ENCODE measurements at regions not wholly inside any gene's neighbourhood (a gene's known extent, or its start where the extent isn't known, plus 50 kb on each side); places are given as distances from the start of the nearest gene placed in this dataset.

GRCh38 chr10:47243791-47244190 is 56.2 kb upstream of the GDF10 start:
- peaks cover 8% of the 10 kb centered on the region for H3K4me1 Mint-ChIP-seq (ENCODE audit: low read depth)
- H3K27me3 Mint-ChIP-seq (ENCODE audit: low read depth), result peaks cover 2% of the 10 kb centered on the region
- H3K27ac Mint-ChIP-seq, result no peak overlapping the region
- no peak for DNase-seq (ENCODE audit: low spot score)
- H3K9me3 Mint-ChIP-seq, result no peaks in the 10 kb centered on the region
- no peak overlapping the region for H3K4me3 Mint-ChIP-seq
- no peaks in the 10 kb centered on the region for H3K36me3 Mint-ChIP-seq (ENCODE audit: low read depth)

- no peaks in the 10 kb centered on the region for H3K9me3 Mint-ChIP-seq
- no peak overlapping the region for H3K4me3 Mint-ChIP-seq
- H3K27ac Mint-ChIP-seq, result no peak overlapping the region
- H3K36me3 Mint-ChIP-seq (ENCODE audit: low read depth), result no peaks in the 10 kb centered on the region
- peaks cover 9% of the 10 kb centered on the region for H3K4me1 Mint-ChIP-seq (ENCODE audit: low read depth)
- no peak for DNase-seq (ENCODE audit: low spot score)
- peaks cover 2% of the 10 kb centered on the region for H3K27me3 Mint-ChIP-seq (ENCODE audit: low read depth)
These were observed 55.2 kb upstream of the GDF10 start for GRCh38 chr10:47244560-47245500.

DNA sequence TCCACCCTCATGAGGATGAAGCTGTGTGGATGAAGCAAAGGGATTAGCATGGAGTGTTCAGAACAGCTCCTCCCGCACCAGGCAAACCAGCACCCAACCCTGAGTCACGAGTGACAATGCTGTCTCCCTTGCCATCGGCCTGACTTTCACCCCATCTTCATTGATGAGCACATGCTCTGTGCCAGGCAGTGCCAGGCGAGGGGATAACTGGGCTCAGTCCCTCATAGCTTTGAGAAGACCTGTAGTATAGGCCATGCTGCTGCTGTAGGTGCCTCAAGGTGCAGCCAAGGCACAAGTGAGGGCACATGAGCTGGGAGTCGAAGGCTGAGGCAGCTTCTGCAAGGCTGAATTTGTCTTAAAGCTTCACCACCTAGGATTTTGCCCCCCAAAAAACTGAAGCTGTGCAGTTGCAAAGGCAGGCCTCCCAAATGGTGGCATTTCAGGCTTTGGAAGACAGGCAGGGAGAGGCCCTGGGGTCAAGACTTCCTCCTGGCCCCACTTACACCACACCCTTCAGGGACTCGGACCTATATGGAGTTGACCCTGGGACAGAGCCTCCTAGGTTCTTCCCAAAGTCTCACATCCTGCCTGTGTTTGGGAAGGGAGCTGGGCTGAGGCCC is 54.2 kb upstream of the GDF10 start:
- no peak for DNase-seq (ENCODE audit: low spot score)
- Mint-ChIP-seq H3K4me3 (no peak overlapping the region), H3K27me3 (ENCODE audit: low read depth) (peaks cover 2% of the 10 kb centered on the region), H3K36me3 (ENCODE audit: low read depth) (no peaks in the 10 kb centered on the region), H3K27ac (no peak overlapping the region), H3K4me1 (ENCODE audit: low read depth) (peaks cover 9% of the 10 kb centered on the region), H3K9me3 (no peaks in the 10 kb centered on the region)

DNA sequence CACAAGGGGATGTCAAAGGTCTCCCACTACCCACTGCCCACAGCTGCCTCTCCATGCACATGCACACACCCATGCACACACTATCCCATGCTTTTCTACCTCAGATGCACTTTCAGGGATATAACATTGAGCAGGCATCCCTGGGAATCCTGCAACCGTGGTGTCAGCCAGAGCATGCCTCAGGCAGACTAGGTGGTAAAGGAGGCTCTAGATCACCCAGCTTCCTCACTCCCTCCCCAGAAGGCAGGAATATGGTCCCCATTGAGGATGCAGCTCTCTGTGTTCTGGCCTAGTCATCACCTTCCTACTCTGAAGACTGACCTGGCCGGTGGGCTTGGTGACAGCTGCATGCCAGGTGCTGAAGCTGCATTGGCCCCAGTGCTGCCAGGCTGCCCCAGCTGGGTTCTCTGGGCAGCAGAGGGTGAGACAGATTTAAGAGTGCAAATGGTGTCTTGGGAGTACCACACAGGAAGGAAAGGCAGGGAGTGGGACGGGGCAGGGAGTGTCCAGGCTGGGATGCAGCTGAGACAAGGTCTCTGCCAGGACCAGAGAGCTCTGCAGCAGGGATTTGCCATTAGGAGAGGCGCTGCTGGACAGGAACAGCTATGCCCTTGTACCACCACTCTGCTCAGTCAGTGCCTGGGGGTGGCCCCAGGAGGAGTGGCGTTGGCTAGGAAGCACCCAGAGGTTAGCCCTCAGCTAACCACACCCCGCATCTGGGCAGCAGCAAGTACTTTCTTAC is 53.4 kb upstream of the GDF10 start:
- no peak for DNase-seq (ENCODE audit: low spot score)
- Mint-ChIP-seq H3K4me1 (ENCODE audit: low read depth) (peaks cover 12% of the 10 kb centered on the region), H3K9me3 (no peaks in the 10 kb centered on the region), H3K27ac (no peak overlapping the region), H3K36me3 (ENCODE audit: low read depth) (no peaks in the 10 kb centered on the region), H3K27me3 (ENCODE audit: low read depth) (no peaks in the 10 kb centered on the region), H3K4me3 (no peak overlapping the region)

DNA sequence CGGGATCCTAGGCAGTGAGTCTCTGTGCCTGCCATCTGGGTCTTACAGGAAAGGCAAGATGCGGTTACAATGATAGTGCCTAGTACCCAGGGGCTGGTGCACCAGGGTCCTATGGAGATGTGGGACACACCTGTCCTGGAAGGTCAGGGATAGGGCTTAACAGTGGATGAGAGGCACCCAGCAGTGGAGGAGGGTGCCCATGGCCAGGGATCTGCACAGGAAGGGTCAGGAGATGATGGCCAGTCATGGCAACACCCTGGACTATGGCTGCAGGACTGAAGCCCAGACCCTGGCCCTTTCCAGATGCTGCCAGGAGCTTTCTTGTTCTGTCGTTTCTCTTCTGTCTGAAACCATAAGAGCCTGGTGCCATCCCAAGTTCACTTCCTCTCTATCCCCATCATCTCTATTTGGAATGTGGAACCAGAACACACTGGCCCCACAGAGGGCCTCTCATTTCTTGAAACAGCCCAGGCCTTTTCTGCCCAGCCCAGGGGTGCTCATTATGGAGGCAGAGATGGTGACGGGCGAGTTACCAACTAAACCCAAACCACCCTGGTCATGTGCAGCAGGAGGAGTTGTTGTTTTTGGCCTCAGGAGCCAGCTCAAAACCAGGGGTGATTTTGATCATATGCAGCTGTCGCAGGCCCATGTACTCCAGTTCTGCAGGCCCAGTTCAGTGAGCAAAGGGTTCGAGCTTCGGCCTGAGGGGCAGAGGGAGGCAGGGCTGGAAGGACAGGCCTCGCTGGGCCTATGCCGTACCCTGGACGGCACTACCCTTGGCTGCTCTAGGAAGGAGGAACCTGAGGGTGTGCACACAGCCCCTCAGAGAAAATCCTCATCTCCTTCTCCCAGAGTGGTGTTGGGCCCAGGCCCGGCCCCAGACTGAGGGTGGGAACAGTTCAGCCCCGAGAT is 52.6 kb upstream of the GDF10 start:
- no peak overlapping the region for H3K27ac Mint-ChIP-seq

DNA sequence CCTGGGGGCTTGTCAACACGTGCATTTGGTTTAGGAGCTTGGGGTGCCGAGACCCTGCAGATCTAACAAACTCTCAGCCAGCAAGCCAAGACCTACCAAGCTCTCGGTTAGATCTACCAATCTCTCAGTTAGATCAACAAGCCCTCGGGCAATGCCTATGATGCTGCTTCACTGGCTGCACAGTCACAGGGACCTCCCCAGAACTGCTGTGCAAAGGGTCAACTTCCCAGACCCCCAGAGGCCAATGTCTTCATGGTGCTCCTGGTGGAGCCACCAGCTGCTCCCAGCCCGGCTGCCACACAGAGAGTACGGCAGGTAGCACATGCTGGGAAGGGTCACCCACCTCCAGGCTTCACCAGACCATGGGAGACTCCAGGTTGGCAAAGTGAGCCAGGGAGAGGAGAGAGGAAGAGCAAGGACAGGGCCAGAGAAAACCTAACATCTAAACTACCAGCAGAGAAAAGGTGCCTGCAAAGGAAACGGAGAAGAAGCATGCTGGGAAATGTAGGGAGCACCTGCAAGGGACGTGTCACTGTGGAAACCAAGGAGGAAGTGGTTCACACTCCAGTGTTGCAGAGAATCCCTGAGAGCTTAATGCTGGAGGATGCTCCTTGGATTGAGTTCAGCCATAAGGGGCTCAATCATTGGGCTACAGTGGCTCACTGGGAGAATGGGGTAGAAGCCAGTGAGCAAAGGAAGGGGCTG is 51.5 kb upstream of the GDF10 start:
- Mint-ChIP-seq H3K9me3 (no peaks in the 10 kb centered on the region), H3K36me3 (ENCODE audit: low read depth) (no peaks in the 10 kb centered on the region), H3K27me3 (ENCODE audit: low read depth) (no peaks in the 10 kb centered on the region), H3K27ac (no peak overlapping the region), H3K4me3 (no peak overlapping the region), H3K4me1 (ENCODE audit: low read depth) (peaks cover 8% of the 10 kb centered on the region)
- DNase-seq (ENCODE audit: low spot score), result no peak

More for the DNA sequence above, 52.6 kb upstream of the GDF10 start:
- Mint-ChIP-seq H3K4me1 (ENCODE audit: low read depth) (peaks cover 12% of the 10 kb centered on the region), H3K4me3 (no peak overlapping the region), H3K36me3 (ENCODE audit: low read depth) (no peaks in the 10 kb centered on the region), H3K27me3 (ENCODE audit: low read depth) (no peaks in the 10 kb centered on the region), H3K9me3 (no peaks in the 10 kb centered on the region)
- no peak for DNase-seq (ENCODE audit: low spot score)

DNA sequence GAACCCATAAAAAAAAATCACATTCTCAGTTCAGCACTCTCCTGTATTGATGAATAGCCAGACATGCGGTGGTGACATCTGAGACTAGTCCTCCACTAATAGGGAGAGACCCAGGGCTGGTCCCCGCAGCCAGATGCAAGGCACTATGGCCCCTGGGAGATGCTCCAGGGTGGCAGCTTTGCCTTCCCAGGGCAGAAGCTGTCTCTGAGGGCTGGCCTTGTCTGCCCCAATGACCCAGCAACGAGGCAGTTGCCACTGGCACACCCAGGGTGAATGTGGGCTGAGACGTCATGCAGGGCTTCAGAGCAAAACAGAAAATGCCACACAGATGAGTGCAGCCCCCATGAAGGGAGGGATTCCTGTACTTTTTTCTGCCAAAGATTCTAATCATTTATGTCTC is 50.1 kb upstream of the GDF10 start:
- Mint-ChIP-seq H3K4me3 (no peak overlapping the region), H3K4me1 (ENCODE audit: low read depth) (peaks cover 10% of the 10 kb centered on the region), H3K9me3 (no peaks in the 10 kb centered on the region), H3K36me3 (ENCODE audit: low read depth) (no peaks in the 10 kb centered on the region), H3K27ac (no peak overlapping the region), H3K27me3 (ENCODE audit: low read depth) (no peaks in the 10 kb centered on the region)
- DNase-seq (ENCODE audit: low spot score), result no peak

All from T-helper 2 cell treated with Interferon-gamma antibody and Interleukin-4, amounts not matched to agents 5 μg/mL and 100 μg/mL, for 36 hours (primary cell).